Duodenal mucosa (tissue), 2 donors: ENCODE measurements at regions not wholly inside any gene's neighbourhood (a gene's known extent, or its start where the extent isn't known, plus 50 kb on each side); places are given as distances from the start of the nearest gene placed in this dataset.

ENCODE experiments used
- H3K27ac ChIP-seq: one replicate; pipeline ENCODE4 v1.7.0; 2013; ENCODE audit warnings: low read depth, low read length
- H3K27me3 ChIP-seq, 2 donors: one replicate each; pipeline ENCODE4 v1.7.0; 2013; ENCODE audit warnings: low read length in 2 of 2, control low read depth in 1 of 2; ENCODE audit not compliant: insufficient read depth in 2 of 2, control insufficient read depth in 1 of 2
- H3K36me3 ChIP-seq, 2 donors: one replicate each; pipeline ENCODE4 v1.7.0; 2013; ENCODE audit warnings: low read length in 2 of 2, control low read depth in 1 of 2; ENCODE audit not compliant: insufficient read depth in 2 of 2, control insufficient read depth in 1 of 2
- H3K4me1 ChIP-seq, 2 donors: one replicate each; pipeline ENCODE4 v1.7.0; 2013; ENCODE audit warnings: low read length in 2 of 2, control low read depth in 1 of 2; ENCODE audit not compliant: insufficient read depth in 2 of 2, control insufficient read depth in 1 of 2
- H3K4me3 ChIP-seq, 2 donors: one replicate each; pipeline ENCODE4 v1.7.0; 2013; ENCODE audit warnings: low read length in 2 of 2, low read depth in 1 of 2
- H3K9ac ChIP-seq, 2 donors: one replicate each; pipeline ENCODE4 v1.7.0; 2013; ENCODE audit warnings: low read length in 2 of 2, low read depth in 1 of 2
- H3K9me3 ChIP-seq, 2 donors: one replicate each; pipeline ENCODE4 v1.7.0; 2013; ENCODE audit warnings: low read length in 2 of 2, control low read depth in 1 of 2; ENCODE audit not compliant: control insufficient read depth in 1 of 2

GRCh38 chr17:52336796-52337195, 178.3 kb upstream of the CA10 start:
- Histone ChIP-seq H3K9me3 (no peaks in the 10 kb centered on the region), H3K27me3 (no peaks in the 10 kb centered on the region), H3K4me3 (no peak overlapping the region), H3K9ac (no peak overlapping the region), H3K36me3 (no peaks in the 10 kb centered on the region), H3K27ac (no peak overlapping the region), H3K4me1 (no peaks in the 10 kb centered on the region)

DNA sequence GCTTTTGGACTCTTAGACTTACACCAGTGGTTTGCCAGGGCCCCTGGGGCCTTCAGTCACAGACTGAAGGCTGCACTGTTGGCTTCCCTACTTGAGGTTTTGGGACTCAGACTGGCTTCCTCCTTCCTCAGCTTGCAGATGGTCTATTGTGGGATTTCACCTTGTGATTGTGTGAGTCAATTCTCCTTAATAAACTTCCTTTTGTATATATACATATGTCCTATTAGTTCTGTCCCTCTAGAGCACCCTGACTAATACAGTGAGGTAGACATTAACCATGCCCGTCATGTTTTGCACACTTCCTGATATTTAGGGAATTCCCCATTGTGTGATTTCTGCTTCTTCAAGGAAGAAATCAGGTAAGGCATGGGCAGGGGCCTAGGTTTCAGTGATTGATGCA, 147.8 kb upstream of the CA10 start:
- no peaks in the 10 kb centered on the region for H3K4me1 ChIP-seq
- H3K27me3 ChIP-seq: no peaks in the 10 kb centered on the region
- no peaks in the 10 kb centered on the region for H3K9me3 ChIP-seq
- H3K9ac ChIP-seq: no peak overlapping the region
- H3K27ac ChIP-seq: no peak overlapping the region
- no peaks in the 10 kb centered on the region for H3K36me3 ChIP-seq
- H3K4me3 ChIP-seq: no peak overlapping the region

DNA sequence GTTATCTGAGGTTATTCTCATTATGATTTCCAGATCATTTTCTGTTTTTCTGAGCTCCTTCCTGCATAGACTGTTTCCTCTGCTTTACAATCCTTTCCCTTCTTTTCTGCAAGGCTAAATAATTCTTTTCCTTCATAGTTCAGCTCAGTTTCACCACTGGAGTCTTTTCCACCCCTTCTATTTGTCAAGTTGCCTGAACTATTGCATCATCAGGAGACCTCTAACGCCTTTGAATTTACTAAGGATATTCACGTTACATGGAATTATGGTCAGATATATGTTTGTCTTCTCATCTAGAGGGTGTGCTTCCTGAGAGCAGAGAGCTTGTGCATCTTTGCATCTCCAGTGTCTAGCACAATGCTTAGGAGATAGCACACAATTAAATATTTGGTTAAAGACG, 140.4 kb upstream of the CA10 start:
- Histone ChIP-seq H3K4me1 (no peaks in the 10 kb centered on the region), H3K9ac (no peak overlapping the region), H3K27ac (no peak overlapping the region), H3K9me3 (no peaks in the 10 kb centered on the region), H3K36me3 (no peaks in the 10 kb centered on the region), H3K4me3 (no peak overlapping the region), H3K27me3 (no peaks in the 10 kb centered on the region)

GRCh38 chr17:52297230-52298010, 138.9 kb upstream of the CA10 start:
- no peaks in the 10 kb centered on the region for H3K9me3 ChIP-seq
- H3K9ac ChIP-seq: no peak overlapping the region
- H3K27me3 ChIP-seq: no peaks in the 10 kb centered on the region
- H3K27ac ChIP-seq: no peak overlapping the region
- H3K4me1 ChIP-seq: no peaks in the 10 kb centered on the region
- H3K36me3 ChIP-seq: no peaks in the 10 kb centered on the region
- H3K4me3 ChIP-seq: no peak overlapping the region

- Histone ChIP-seq H3K4me3 (no peak overlapping the region), H3K36me3 (no peaks in the 10 kb centered on the region), H3K27me3 (no peaks in the 10 kb centered on the region), H3K27ac (no peak overlapping the region), H3K9me3 (no peaks in the 10 kb centered on the region), H3K4me1 (no peaks in the 10 kb centered on the region), H3K9ac (no peak overlapping the region)
Observed at GRCh38 chr17:52294301-52294700, 135.8 kb upstream of the CA10 start.

DNA sequence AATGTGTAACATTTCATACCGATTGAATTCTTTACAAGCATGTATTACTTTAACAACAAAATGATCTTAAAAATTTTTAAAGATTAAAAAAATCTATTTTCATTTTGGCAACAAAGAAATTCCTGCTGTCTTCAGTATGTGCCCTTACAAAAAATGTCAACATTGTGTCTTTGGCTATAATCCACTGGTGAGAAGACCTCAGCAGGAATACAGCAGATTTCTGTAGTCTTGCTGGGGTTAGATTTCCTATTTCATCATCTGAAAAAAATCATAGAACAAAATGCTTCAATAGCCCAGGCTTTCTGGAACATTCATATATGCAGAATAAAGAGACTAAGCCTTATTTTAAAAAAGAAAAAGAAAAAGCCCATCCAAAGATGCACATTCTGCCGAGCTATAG, 129.1 kb upstream of the CA10 start:
- no peaks in the 10 kb centered on the region for H3K4me1 ChIP-seq
- no peaks in the 10 kb centered on the region for H3K9me3 ChIP-seq
- H3K36me3 ChIP-seq: no peaks in the 10 kb centered on the region
- no peak overlapping the region for H3K4me3 ChIP-seq
- no peak overlapping the region for H3K9ac ChIP-seq
- no peak overlapping the region for H3K27ac ChIP-seq
- H3K27me3 ChIP-seq: no peaks in the 10 kb centered on the region

- H3K9me3 ChIP-seq: no peaks in the 10 kb centered on the region
Observed at GRCh38 chr17:52283872-52284271, 125.4 kb upstream of the CA10 start.

GRCh38 chr17:52276381-52277008, 118.0 kb upstream of the CA10 start:
- H3K36me3 ChIP-seq: no peaks in the 10 kb centered on the region
- H3K27me3 ChIP-seq: no peaks in the 10 kb centered on the region
- no peaks in the 10 kb centered on the region for H3K9me3 ChIP-seq
- no peak overlapping the region for H3K9ac ChIP-seq
- no peak overlapping the region for H3K4me3 ChIP-seq
- H3K4me1 ChIP-seq: no peaks in the 10 kb centered on the region
- no peak overlapping the region for H3K27ac ChIP-seq

More at GRCh38 chr17:52283872-52284271, 125.4 kb upstream of the CA10 start:
- H3K36me3 ChIP-seq: no peaks in the 10 kb centered on the region
- no peak overlapping the region for H3K9ac ChIP-seq
- no peak overlapping the region for H3K4me3 ChIP-seq
- no peaks in the 10 kb centered on the region for H3K4me1 ChIP-seq
- no peaks in the 10 kb centered on the region for H3K27me3 ChIP-seq
- H3K27ac ChIP-seq: no peak overlapping the region

GRCh38 chr17:52271781-52272180, 113.3 kb upstream of the CA10 start:
- no peaks in the 10 kb centered on the region for H3K36me3 ChIP-seq
- no peaks in the 10 kb centered on the region for H3K4me1 ChIP-seq
- no peak overlapping the region for H3K27ac ChIP-seq
- no peaks in the 10 kb centered on the region for H3K9me3 ChIP-seq
- no peak overlapping the region for H3K4me3 ChIP-seq
- no peaks in the 10 kb centered on the region for H3K27me3 ChIP-seq
- no peak overlapping the region for H3K9ac ChIP-seq

DNA sequence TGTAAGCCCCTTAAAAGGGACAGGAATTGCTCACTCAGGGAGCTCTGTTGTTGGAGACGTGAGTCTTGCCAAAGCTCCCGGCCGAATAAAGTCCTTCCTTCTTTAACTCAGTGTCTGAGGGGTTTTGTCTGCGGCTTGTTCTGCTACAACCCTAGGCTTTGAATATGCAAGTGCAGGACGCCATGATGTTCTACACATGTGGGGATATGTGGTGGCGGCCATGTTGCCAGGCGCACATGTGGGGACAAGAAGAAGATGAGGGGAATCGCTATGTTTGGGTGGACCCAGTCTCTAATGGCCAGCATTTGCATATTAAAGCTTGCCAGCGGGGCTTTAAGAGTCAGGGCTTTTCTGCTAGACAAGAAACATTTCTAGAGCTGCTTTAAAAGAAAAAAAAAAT, 96.8 kb upstream of the CA10 start:
- Histone ChIP-seq H3K4me3 (no peak overlapping the region), H3K9me3 (no peaks in the 10 kb centered on the region), H3K27ac (no peak overlapping the region), H3K27me3 (no peaks in the 10 kb centered on the region), H3K4me1 (no peaks in the 10 kb centered on the region), H3K36me3 (no peaks in the 10 kb centered on the region), H3K9ac (no peak overlapping the region)
